ENCODE measurements at regions not wholly inside any gene's neighbourhood (a gene's known extent, or its start where the extent isn't known, plus 50 kb on each side); places are given as distances from the start of the nearest gene placed in this dataset.

- Histone ChIP-seq H3K27me3 (ENCODE audit: control insufficient read depth in 2 of 2, insufficient read depth in 2 of 2, low read length in 2 of 2) (no peaks in the 10 kb centered on the region), H3K36me3 (ENCODE audit: control insufficient read depth in 2 of 3, insufficient read depth in 3 of 3, low read length in 3 of 3) (no peaks in the 10 kb centered on the region), H3K9me3 (ENCODE audit: control insufficient read depth in 2 of 3, low read length in 3 of 3) (no peaks in the 10 kb centered on the region), H3K27ac (ENCODE audit: low read depth, low read length) (no peak overlapping the region), H3K4me1 (ENCODE audit: control insufficient read depth in 2 of 2, insufficient read depth in 2 of 2, low read length in 2 of 2) (no peaks in the 10 kb centered on the region), H3K4me3 (ENCODE audit: low read length) (no peak overlapping the region)
- CTCF ChIA-PET = no interaction called here
- no peak overlapping the region for H3K27ac Mint-ChIP-seq
- no peaks in the 10 kb centered on the region for H3K36me3 Mint-ChIP-seq
- H3K4me1 Mint-ChIP-seq = no peaks in the 10 kb centered on the region
- no peak overlapping the region for H3K4me3 Mint-ChIP-seq
- intact Hi-C loops (cut with micrococcal nuclease) = no loop called here
- POLR2A ChIA-PET = interaction anchor here (0.6 kb wide), 1 partner anchor 155 kb away, joined by 3 read pairs; no protein-coding TSS in a partner anchor
- no peaks in the 10 kb centered on the region for H3K27me3 Mint-ChIP-seq
- DNase-seq (no peak), ATAC-seq (no peak)
- peaks cover 0 to 32% (median 9%) of the 10 kb centered on the region in 11 donors for H3K9me3 Mint-ChIP-seq
Measured at GRCh38 chr3:191774485-191774884, 313.5 kb downstream of the PYDC2 start.

- no peaks in the 10 kb centered on the region for H3K4me1 ChIP-seq (ENCODE audit: control insufficient read depth in 2 of 2, insufficient read depth in 2 of 2, low read length in 2 of 2)
- Mint-ChIP-seq H3K27ac (no peak overlapping the region), H3K36me3 (no peaks in the 10 kb centered on the region), H3K9me3 (peaks cover 0 to 28% (median 9%) of the 10 kb centered on the region in 11 donors), H3K4me1 (no peaks in the 10 kb centered on the region), H3K4me3 (no peak overlapping the region), H3K27me3 (no peaks in the 10 kb centered on the region)
- ChIA-PET POLR2A (interaction anchor here (0.6 kb wide), 1 partner anchor 154 kb away, joined by 3 read pairs; no protein-coding TSS in a partner anchor), CTCF (no interaction called here)
- DNase-seq (no peak), ATAC-seq (no peak)
- intact Hi-C loops (cut with micrococcal nuclease) = no loop called here
- no peak overlapping the region for H3K4me3 ChIP-seq (ENCODE audit: low read length)
- H3K36me3 ChIP-seq (ENCODE audit: control insufficient read depth in 2 of 3, insufficient read depth in 3 of 3, low read length in 3 of 3) = no peaks in the 10 kb centered on the region
- no peak overlapping the region for H3K27ac ChIP-seq (ENCODE audit: low read depth, low read length)
- no peaks in the 10 kb centered on the region for H3K27me3 ChIP-seq (ENCODE audit: control insufficient read depth in 2 of 2, insufficient read depth in 2 of 2, low read length in 2 of 2)
- no peaks in the 10 kb centered on the region for H3K9me3 ChIP-seq (ENCODE audit: control insufficient read depth in 2 of 3, low read length in 3 of 3)
Measured at GRCh38 chr3:191775451-191776233, 314.7 kb downstream of the PYDC2 start.

GRCh38 chr3:191781044-191781443, 320.1 kb downstream of the PYDC2 start:
- Mint-ChIP-seq H3K27me3 (no peaks in the 10 kb centered on the region), H3K9me3 (peaks cover 4 to 30% (median 10%) of the 10 kb centered on the region in 11 donors), H3K36me3 (no peaks in the 10 kb centered on the region), H3K4me3 (no peak overlapping the region), H3K27ac (no peak overlapping the region), H3K4me1 (no peaks in the 10 kb centered on the region)
- DNase-seq = no peak
- intact Hi-C loops (cut with micrococcal nuclease) = no loop called here
- no peak for ATAC-seq
- H3K4me3 ChIP-seq (ENCODE audit: low read length) = no peak overlapping the region
- H3K27me3 ChIP-seq (ENCODE audit: control insufficient read depth in 2 of 2, insufficient read depth in 2 of 2, low read length in 2 of 2) = no peaks in the 10 kb centered on the region
- H3K36me3 ChIP-seq (ENCODE audit: control insufficient read depth in 2 of 3, insufficient read depth in 3 of 3, low read length in 3 of 3) = no peaks in the 10 kb centered on the region
- no peak overlapping the region for H3K27ac ChIP-seq (ENCODE audit: low read depth, low read length)
- ChIA-PET POLR2A (no interaction called here), CTCF (no interaction called here)
- H3K9me3 ChIP-seq (ENCODE audit: control insufficient read depth in 2 of 3, low read length in 3 of 3) = no peaks in the 10 kb centered on the region
- no peaks in the 10 kb centered on the region for H3K4me1 ChIP-seq (ENCODE audit: control insufficient read depth in 2 of 2, insufficient read depth in 2 of 2, low read length in 2 of 2)

GRCh38 chr3:191783024-191783423, 322.1 kb downstream of the PYDC2 start:
- POLR2A ChIA-PET = no interaction called here
- no peaks in the 10 kb centered on the region for H3K36me3 ChIP-seq (ENCODE audit: control insufficient read depth in 2 of 3, insufficient read depth in 3 of 3, low read length in 3 of 3)
- DNase-seq (no peak), ATAC-seq (no peak)
- Mint-ChIP-seq H3K9me3 (peaks cover 2 to 16% (median 5%) of the 10 kb centered on the region in 11 donors), H3K27me3 (no peaks in the 10 kb centered on the region), H3K27ac (no peak overlapping the region), H3K36me3 (no peaks in the 10 kb centered on the region), H3K4me3 (no peak overlapping the region), H3K4me1 (no peaks in the 10 kb centered on the region)
- H3K4me1 ChIP-seq (ENCODE audit: control insufficient read depth in 2 of 2, insufficient read depth in 2 of 2, low read length in 2 of 2) = no peaks in the 10 kb centered on the region
- H3K27me3 ChIP-seq (ENCODE audit: control insufficient read depth in 2 of 2, insufficient read depth in 2 of 2, low read length in 2 of 2) = no peaks in the 10 kb centered on the region
- no peak overlapping the region for H3K4me3 ChIP-seq (ENCODE audit: low read length)
- no peaks in the 10 kb centered on the region for H3K9me3 ChIP-seq (ENCODE audit: control insufficient read depth in 2 of 3, low read length in 3 of 3)
- intact Hi-C loops (cut with micrococcal nuclease) = no loop called here
- no peak overlapping the region for H3K27ac ChIP-seq (ENCODE audit: low read depth, low read length)
- CTCF ChIA-PET = no interaction called here

GRCh38 chr3:191790934-191791333, 330.0 kb downstream of the PYDC2 start:
- H3K4me3 Mint-ChIP-seq = no peak overlapping the region
- CTCF ChIA-PET = no interaction called here
- no peaks in the 10 kb centered on the region for H3K36me3 ChIP-seq (ENCODE audit: control insufficient read depth in 2 of 3, insufficient read depth in 3 of 3, low read length in 3 of 3)
- no peak overlapping the region for H3K27ac ChIP-seq (ENCODE audit: low read depth, low read length)
- peaks cover 2 to 21% (median 8%) of the 10 kb centered on the region in 11 donors for H3K9me3 Mint-ChIP-seq
- ATAC-seq (no peak), DNase-seq (no peak)
- POLR2A ChIA-PET = no interaction called here
- intact Hi-C loops (cut with micrococcal nuclease) = no loop called here
- no peaks in the 10 kb centered on the region for H3K4me1 Mint-ChIP-seq
- H3K4me1 ChIP-seq (ENCODE audit: control insufficient read depth in 2 of 2, insufficient read depth in 2 of 2, low read length in 2 of 2) = no peaks in the 10 kb centered on the region
- H3K9me3 ChIP-seq (ENCODE audit: control insufficient read depth in 2 of 3, low read length in 3 of 3) = peaks cover 0 to 4% (median 0%) of the 10 kb centered on the region in 3 experiments
- H3K36me3 Mint-ChIP-seq = no peaks in the 10 kb centered on the region
- H3K27ac Mint-ChIP-seq = no peak overlapping the region
- no peaks in the 10 kb centered on the region for H3K27me3 Mint-ChIP-seq
- no peaks in the 10 kb centered on the region for H3K27me3 ChIP-seq (ENCODE audit: control insufficient read depth in 2 of 2, insufficient read depth in 2 of 2, low read length in 2 of 2)
- no peak overlapping the region for H3K4me3 ChIP-seq (ENCODE audit: low read length)

GRCh38 chr3:191792580-191792979, 331.6 kb downstream of the PYDC2 start:
- H3K27me3 ChIP-seq (ENCODE audit: control insufficient read depth in 2 of 2, insufficient read depth in 2 of 2, low read length in 2 of 2) = no peaks in the 10 kb centered on the region
- H3K36me3 Mint-ChIP-seq = no peaks in the 10 kb centered on the region
- H3K27ac ChIP-seq (ENCODE audit: low read depth, low read length) = no peak overlapping the region
- DNase-seq (no peak), ATAC-seq (no peak)
- H3K4me1 ChIP-seq (ENCODE audit: control insufficient read depth in 2 of 2, insufficient read depth in 2 of 2, low read length in 2 of 2) = no peaks in the 10 kb centered on the region
- no peaks in the 10 kb centered on the region for H3K4me1 Mint-ChIP-seq
- ChIA-PET POLR2A (no interaction called here), CTCF (no interaction called here)
- no peak overlapping the region for H3K4me3 Mint-ChIP-seq
- intact Hi-C loops (cut with micrococcal nuclease) = no loop called here
- no peak overlapping the region for H3K4me3 ChIP-seq (ENCODE audit: low read length)
- H3K36me3 ChIP-seq (ENCODE audit: control insufficient read depth in 2 of 3, insufficient read depth in 3 of 3, low read length in 3 of 3) = no peaks in the 10 kb centered on the region
- H3K27me3 Mint-ChIP-seq = no peaks in the 10 kb centered on the region
- peaks cover 0 to 4% (median 0%) of the 10 kb centered on the region in 3 experiments for H3K9me3 ChIP-seq (ENCODE audit: control insufficient read depth in 2 of 3, low read length in 3 of 3)
- H3K9me3 Mint-ChIP-seq = peaks cover 4 to 23% (median 10%) of the 10 kb centered on the region in 11 donors
- no peak overlapping the region for H3K27ac Mint-ChIP-seq

GRCh38 chr3:191795196-191795595, 334.2 kb downstream of the PYDC2 start:
- peaks cover 0 to 4% (median 0%) of the 10 kb centered on the region in 3 experiments for H3K9me3 ChIP-seq (ENCODE audit: control insufficient read depth in 2 of 3, low read length in 3 of 3)
- no peak overlapping the region for H3K4me3 Mint-ChIP-seq
- POLR2A ChIA-PET = no interaction called here
- intact Hi-C loops (cut with micrococcal nuclease) = no loop called here
- H3K9me3 Mint-ChIP-seq = peaks cover 0 to 28% (median 9%) of the 10 kb centered on the region in 11 donors
- ATAC-seq (no peak), DNase-seq (no peak)
- CTCF ChIA-PET = no interaction called here
- no peaks in the 10 kb centered on the region for H3K36me3 ChIP-seq (ENCODE audit: control insufficient read depth in 2 of 3, insufficient read depth in 3 of 3, low read length in 3 of 3)
- H3K4me1 Mint-ChIP-seq = no peaks in the 10 kb centered on the region
- H3K27me3 Mint-ChIP-seq = no peaks in the 10 kb centered on the region
- H3K27me3 ChIP-seq (ENCODE audit: control insufficient read depth in 2 of 2, insufficient read depth in 2 of 2, low read length in 2 of 2) = no peaks in the 10 kb centered on the region
- H3K27ac ChIP-seq (ENCODE audit: low read depth, low read length) = no peak overlapping the region
- no peak overlapping the region for H3K4me3 ChIP-seq (ENCODE audit: low read length)
- H3K4me1 ChIP-seq (ENCODE audit: control insufficient read depth in 2 of 2, insufficient read depth in 2 of 2, low read length in 2 of 2) = no peaks in the 10 kb centered on the region
- H3K27ac Mint-ChIP-seq = no peak overlapping the region
- no peaks in the 10 kb centered on the region for H3K36me3 Mint-ChIP-seq

Data from naive thymus-derived CD4-positive, alpha-beta T cell (primary cell).